ENCODE measurements at regions not wholly inside any gene's neighbourhood (a gene's known extent, or its start where the extent isn't known, plus 50 kb on each side); places are given as distances from the start of the nearest gene placed in this dataset.

DNA sequence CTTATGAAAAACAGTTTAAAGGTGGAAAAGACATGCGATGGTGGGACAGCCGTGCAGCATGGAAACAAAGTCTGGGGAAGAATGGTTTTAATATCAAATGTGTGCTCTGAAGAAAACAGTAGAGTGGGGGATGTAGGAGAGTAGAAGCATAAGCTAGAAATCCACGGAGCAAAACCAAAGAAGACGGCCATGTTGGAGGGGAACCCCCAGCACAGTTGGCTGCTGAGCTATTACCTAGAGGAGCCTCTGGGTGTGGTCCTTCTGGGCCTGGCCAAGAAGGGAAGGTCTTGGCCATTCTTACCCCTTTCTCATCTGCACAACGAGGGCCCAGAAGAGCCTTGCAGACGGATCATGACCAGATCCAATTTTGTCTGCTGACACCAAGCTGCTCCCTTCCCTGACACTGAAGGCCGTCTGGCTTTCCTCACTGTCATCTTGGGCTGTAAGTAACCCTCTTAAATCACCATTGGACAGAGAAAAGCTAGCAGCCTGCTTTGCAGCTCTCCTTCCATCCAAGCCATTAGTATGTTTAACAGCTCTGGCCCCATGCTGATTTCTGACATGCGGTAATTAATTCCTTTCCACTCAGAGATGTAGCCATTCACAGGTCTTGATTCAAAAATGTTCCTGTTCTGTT, 189.5 kb downstream of the SEC61B start:
- WGBS (ENCODE audit: low lambda C conversion rate) = 69% methylated on average over 7 of the region's 8 CpGs
- CTCF ChIA-PET = interaction anchor here (1.1 to 1.9 kb wide), 2 partner anchors 54 to 67 kb away, joined by 4 to 5 read pairs; no protein-coding TSS in a partner anchor

DNA sequence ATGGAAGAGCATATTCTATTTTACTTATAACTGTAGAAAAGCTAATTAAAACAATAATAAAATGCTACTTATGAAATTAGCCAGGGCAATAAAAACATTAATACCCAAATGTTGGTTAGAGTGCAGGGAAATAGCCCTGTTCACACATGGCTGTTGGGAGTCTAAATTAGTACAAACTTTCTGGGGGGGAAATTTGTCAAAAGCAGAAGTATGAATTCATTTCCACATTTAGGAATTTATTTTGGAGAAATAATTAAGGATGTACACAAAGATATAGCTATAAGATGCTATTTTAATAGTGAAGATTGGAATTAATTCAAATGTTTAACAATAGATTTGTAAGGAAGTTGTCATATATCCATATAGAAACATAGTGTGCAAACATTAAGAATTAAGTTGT, 190.5 kb downstream of the SEC61B start:
- H3K27me3 ChIP-seq (ENCODE audit: insufficient read depth) = no peaks in the 10 kb centered on the region
- H3K27ac ChIP-seq (ENCODE audit: low read depth in 2 of 2, low read length in 1 of 2) = peak overlapping the region in 1 of 2 experiments; percentile 82; a peak in 2 of 4 replicates
- H3K4me3 ChIP-seq (ENCODE audit: low read depth in 2 of 2, low read length in 1 of 2) = no peak overlapping the region
- no peaks in the 10 kb centered on the region for H3K36me3 ChIP-seq (replicated peaks in 1 of 2; ENCODE audit: control insufficient read depth in 1 of 2, insufficient read depth in 2 of 2, low read length in 1 of 2)
- no peaks in the 10 kb centered on the region for H3F3A ChIP-seq (replicated peaks; ENCODE audit: insufficient read depth)
- no peak for DNase-seq
- no peaks in the 10 kb centered on the region for H3K9me3 ChIP-seq
- POLR2A ChIA-PET = no interaction called here
- no peaks in the 10 kb centered on the region for H3K9me2 ChIP-seq
- H4K20me1 ChIP-seq (ENCODE audit: insufficient read depth) = no peaks in the 10 kb centered on the region
- TF ChIP-seq RFX5 (IDR thresholded peaks at IDR 0.05; ENCODE audit: low read length) (no peak), TAF1 (IDR thresholded peaks at IDR 0.05; ENCODE audit: borderline replicate concordance, low read depth, low read length) (no peak)
- H2AFZ ChIP-seq (ENCODE audit: low read depth) = no peak overlapping the region
- H3K79me2 ChIP-seq (ENCODE audit: insufficient read depth) = no peaks in the 10 kb centered on the region
- H3K4me1 ChIP-seq (ENCODE audit: control insufficient read depth in 1 of 2, insufficient read depth in 2 of 2, low read depth in 1 of 2, low read length in 1 of 2) = peaks cover 15 to 20% of the 10 kb centered on the region in 2 experiments; a peak in 3 of 4 replicates
- H3K9ac ChIP-seq = no peak overlapping the region
- CTCF ChIA-PET = interaction anchor here (1.9 kb wide), 1 partner anchor 53 kb away, joined by 5 read pairs; no protein-coding TSS in a partner anchor
- no peak overlapping the region for H3K4me2 ChIP-seq

More for the DNA sequence above, 189.5 kb downstream of the SEC61B start:
- TF ChIP-seq RCOR1 (IDR thresholded peaks at IDR 0.05; ENCODE audit: low read length) = no peak
- TF ChIP-seq TCF12 (IDR thresholded peaks at IDR 0.05) = peak; percentile 69
- TF ChIP-seq NRF1 (IDR thresholded peaks at IDR 0.05; ENCODE audit: low read depth, low read length) = no peak
- no peak for TF ChIP-seq GABPA (IDR thresholded peaks at IDR 0.05; ENCODE audit: low read depth)
- peak; percentile 38; the same call in 1 of the 2 replicates for TF ChIP-seq GATA2 (CRISPR knock-in tag; IDR thresholded peaks at IDR 0.05)
- peak in 1 of 2 experiments; percentile 67; a peak in 1 of 4 replicates for TF ChIP-seq EP300 (IDR thresholded peaks at IDR 0.05; ENCODE audit: borderline replicate concordance in 1 of 2, low read depth in 1 of 2, low read length in 1 of 2)
- TF ChIP-seq, protein P1, sequence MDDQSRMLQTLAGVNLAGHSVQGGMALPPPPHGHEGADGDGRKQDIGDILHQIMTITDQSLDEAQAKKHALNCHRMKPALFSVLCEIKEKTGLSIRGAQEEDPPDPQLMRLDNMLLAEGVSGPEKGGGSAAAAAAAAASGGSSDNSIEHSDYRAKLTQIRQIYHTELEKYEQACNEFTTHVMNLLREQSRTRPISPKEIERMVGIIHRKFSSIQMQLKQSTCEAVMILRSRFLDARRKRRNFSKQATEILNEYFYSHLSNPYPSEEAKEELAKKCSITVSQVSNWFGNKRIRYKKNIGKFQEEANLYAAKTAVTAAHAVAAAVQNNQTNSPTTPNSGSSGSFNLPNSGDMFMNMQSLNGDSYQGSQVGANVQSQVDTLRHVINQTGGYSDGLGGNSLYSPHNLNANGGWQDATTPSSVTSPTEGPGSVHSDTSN (IDR thresholded peaks at IDR 0.05) = peak; percentile 35; the same call in 1 of the 2 replicates
- Histone ChIP-seq H3K4me2 (no peak overlapping the region), H4K20me1 (ENCODE audit: insufficient read depth) (no peaks in the 10 kb centered on the region), H2AFZ (ENCODE audit: low read depth) (no peak overlapping the region), H3K27me3 (ENCODE audit: insufficient read depth) (no peaks in the 10 kb centered on the region), H3K4me3 (ENCODE audit: low read depth in 2 of 2, low read length in 1 of 2) (no peak overlapping the region), H3K9ac (no peak overlapping the region), H3K4me1 (ENCODE audit: control insufficient read depth in 1 of 2, insufficient read depth in 2 of 2, low read depth in 1 of 2, low read length in 1 of 2) (peaks cover 15 to 20% of the 10 kb centered on the region in 2 experiments; a peak in 3 of 4 replicates), H3K36me3 (replicated peaks in 1 of 2; ENCODE audit: control insufficient read depth in 1 of 2, insufficient read depth in 2 of 2, low read length in 1 of 2) (no peaks in the 10 kb centered on the region), H3K79me2 (ENCODE audit: insufficient read depth) (no peaks in the 10 kb centered on the region), H3K27ac (ENCODE audit: low read depth in 2 of 2, low read length in 1 of 2) (peak overlapping the region in 1 of 2 experiments; percentile 82; a peak in 2 of 4 replicates), H3F3A (replicated peaks; ENCODE audit: insufficient read depth) (no peaks in the 10 kb centered on the region), H3K9me3 (no peaks in the 10 kb centered on the region), H3K9me2 (no peaks in the 10 kb centered on the region)
- POLR2A ChIA-PET = interaction anchor here (0.6 kb wide), 1 partner anchor 54 kb away, joined by 4 read pairs; no protein-coding TSS in a partner anchor
- no peak for DNase-seq

DNA sequence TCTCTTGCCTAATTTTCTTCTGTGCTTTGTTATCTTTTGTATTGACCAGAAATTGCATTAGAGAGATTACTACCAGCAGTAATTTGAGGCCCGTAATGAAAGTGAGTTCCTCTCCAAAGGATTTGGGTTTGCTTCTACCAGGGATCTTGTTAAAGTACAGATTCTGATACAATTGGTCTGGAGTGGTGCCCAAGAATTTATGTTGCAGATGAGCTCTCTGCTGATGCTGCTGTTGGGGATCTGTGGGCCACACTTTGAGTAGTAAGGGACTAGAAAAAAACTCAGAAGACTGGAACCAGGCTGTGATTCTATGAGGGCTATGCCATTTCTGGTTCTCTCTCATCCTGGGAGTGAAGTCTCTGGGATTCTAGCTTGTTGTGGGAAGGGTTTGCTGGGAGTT, 192.2 kb downstream of the SEC61B start:
- TF ChIP-seq, protein P1 (IDR thresholded peaks at IDR 0.05) = no peak
- TF ChIP-seq RAD21 (IDR thresholded peaks at IDR 0.05; ENCODE audit: low read length) = 0 out of 2 replicates have a peak, but pooled peaks have one; percentile 6
- ChIA-PET POLR2A (no interaction called here), CTCF (interaction anchor here (1.2 kb wide), 1 partner anchor 25 kb away, joined by 3 read pairs; no protein-coding TSS in a partner anchor)
- H3K9me3 ChIP-seq = no peaks in the 10 kb centered on the region
- no peak for DNase-seq
- no peak overlapping the region for H3K9ac ChIP-seq
- H3K4me2 ChIP-seq = no peak overlapping the region
- no peak overlapping the region for H3K4me3 ChIP-seq (ENCODE audit: low read depth in 2 of 2, low read length in 1 of 2)
- H3K36me3 ChIP-seq (replicated peaks in 1 of 2; ENCODE audit: control insufficient read depth in 1 of 2, insufficient read depth in 2 of 2, low read length in 1 of 2) = no peaks in the 10 kb centered on the region
- no peak overlapping the region for H2AFZ ChIP-seq (ENCODE audit: low read depth)
- H3K79me2 ChIP-seq (ENCODE audit: insufficient read depth) = no peaks in the 10 kb centered on the region
- H4K20me1 ChIP-seq (ENCODE audit: insufficient read depth) = no peaks in the 10 kb centered on the region
- H3F3A ChIP-seq (replicated peaks; ENCODE audit: insufficient read depth) = no peaks in the 10 kb centered on the region
- H3K4me1 ChIP-seq (ENCODE audit: control insufficient read depth in 1 of 2, insufficient read depth in 2 of 2, low read depth in 1 of 2, low read length in 1 of 2) = peaks cover 15 to 30% of the 10 kb centered on the region in 2 experiments; a peak in 3 of 4 replicates
- H3K27ac ChIP-seq (ENCODE audit: low read depth in 2 of 2, low read length in 1 of 2) = peak overlapping the region in 1 of 2 experiments; percentile 81; a peak in 2 of 4 replicates
- 38% methylated on average over 1 of the region's 1 CpG for WGBS (ENCODE audit: low lambda C conversion rate)
- no peaks in the 10 kb centered on the region for H3K9me2 ChIP-seq
- H3K27me3 ChIP-seq (ENCODE audit: insufficient read depth) = no peaks in the 10 kb centered on the region
